ENCODE measurements at regions not wholly inside any gene's neighbourhood (a gene's known extent, or its start where the extent isn't known, plus 50 kb on each side); places are given as distances from the start of the nearest gene placed in this dataset.
"Not testable (repeated sequence)": the region's sequence is repeated elsewhere in the genome, so short reads cannot be mapped to it uniquely, and the experiment has no call there.

GRCh38 chr22:47304854-47305253, 542.4 kb downstream of the TBC1D22A start:
- Histone ChIP-seq H3K4me1 (peaks cover 0 to 4% (median 0%) of the 10 kb centered on the region in 6 donors), H3K4me3 (no peak overlapping the region), H3K9me3 (peaks cover 0 to 4% (median 0%) of the 10 kb centered on the region in 8 donors), H3K27me3 (replicated peaks in 1 of 7) (no peaks in the 10 kb centered on the region), H3K27ac (no peak overlapping the region), H3K36me3 (no peaks in the 10 kb centered on the region)
- TF ChIP-seq POLR2A (IDR thresholded peaks at IDR 0.05), result no peak
- no peak for TF ChIP-seq POLR2AphosphoS5 (IDR thresholded peaks at IDR 0.05)
- TF ChIP-seq CTCF (IDR thresholded peaks at IDR 0.05 in 8 of 11, conservative IDR thresholded peaks at IDR 0.05 in 3 of 11), result no peak
- no peak for DNase-seq
- intact Hi-C loops (cut with DNase I; ENCODE audit: low total_unique reads), result no loop called here
- 79 to 92% (median 88%) methylated on average over 6 of the region's 6 CpGs for WGBS, 5 donors

- TF ChIP-seq POLR2AphosphoS5 (IDR thresholded peaks at IDR 0.05) (no peak), POLR2A (IDR thresholded peaks at IDR 0.05) (no peak), CTCF (IDR thresholded peaks at IDR 0.05 in 8 of 11, conservative IDR thresholded peaks at IDR 0.05 in 3 of 11) (no peak)
- Histone ChIP-seq H3K4me1 (peaks cover 0 to 4% (median 0%) of the 10 kb centered on the region in 6 donors), H3K9me3 (peaks cover 0 to 4% (median 0%) of the 10 kb centered on the region in 8 donors), H3K27ac (no peak overlapping the region), H3K36me3 (no peaks in the 10 kb centered on the region), H3K4me3 (no peak overlapping the region), H3K27me3 (replicated peaks in 1 of 7) (no peaks in the 10 kb centered on the region)
- intact Hi-C loops (cut with DNase I; ENCODE audit: low total_unique reads), result no loop called here
- no peak for DNase-seq
- 86 to 89% (median 87%) methylated on average over 12 to 22 of the region's 22 CpGs for WGBS, 5 donors
These were observed 541.9 kb downstream of the TBC1D22A start for GRCh38 chr22:47304191-47304831.

GRCh38 chr22:47303161-47303890, 540.9 kb downstream of the TBC1D22A start:
- H3K36me3 ChIP-seq, result no peaks in the 10 kb centered on the region
- H3K27me3 ChIP-seq (replicated peaks in 1 of 7), result no peaks in the 10 kb centered on the region
- TF ChIP-seq CTCF (IDR thresholded peaks at IDR 0.05 in 8 of 11, conservative IDR thresholded peaks at IDR 0.05 in 3 of 11) (no peak), POLR2AphosphoS5 (IDR thresholded peaks at IDR 0.05) (no peak), POLR2A (IDR thresholded peaks at IDR 0.05) (no peak)
- H3K9me3 ChIP-seq, result peaks cover 0 to 4% (median 0%) of the 10 kb centered on the region in 8 donors
- 80 to 88% (median 82%) methylated on average over 10 to 14 of the region's 14 CpGs for WGBS, 5 donors
- no peak for DNase-seq
- no peak overlapping the region for H3K4me3 ChIP-seq
- no peak overlapping the region for H3K27ac ChIP-seq
- H3K4me1 ChIP-seq, result peaks cover 0 to under 1% (median 0%) of the 10 kb centered on the region in 6 donors
- intact Hi-C loops (cut with DNase I; ENCODE audit: low total_unique reads), result no loop called here

- H3K36me3 ChIP-seq; H3K9me3 ChIP-seq; H3K4me1 ChIP-seq; intact Hi-C loops (cut with DNase I; ENCODE audit: low total_unique reads); H3K27me3 ChIP-seq (replicated peaks in 1 of 7); DNase-seq; H3K4me3 ChIP-seq; H3K27ac ChIP-seq: not testable (repeated sequence)
- WGBS, 5 donors, result 87 to 97% (median 95%) methylated on average over 1 of the region's 1 CpG
These were observed 540.1 kb downstream of the TBC1D22A start for GRCh38 chr22:47302587-47302986.

Measured in spleen (tissue), 11 donors.